ENCODE measurements at regions not wholly inside any gene's neighbourhood (a gene's known extent, or its start where the extent isn't known, plus 50 kb on each side); places are given as distances from the start of the nearest gene placed in this dataset.

DNA sequence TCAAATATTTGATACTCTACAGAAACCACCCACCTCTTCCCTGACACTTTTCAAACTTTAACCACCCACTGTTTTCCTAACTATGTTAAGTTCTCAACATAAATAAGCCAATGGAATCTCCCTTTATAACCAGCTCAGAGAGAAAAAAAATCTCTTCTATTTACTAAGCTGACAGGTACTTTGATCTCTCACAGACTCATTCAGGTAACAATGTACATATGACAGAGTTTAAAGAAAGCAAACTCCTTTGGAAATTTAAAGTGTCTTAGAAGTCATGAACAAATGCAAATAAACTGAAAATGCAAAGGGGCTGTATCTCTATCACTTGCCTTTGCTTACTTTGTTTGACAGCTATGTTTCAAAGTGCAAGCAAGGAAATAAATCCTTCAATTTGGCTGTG lies 109.3 kb downstream of the KLF12 start:
- TF ChIP-seq, protein P1, sequence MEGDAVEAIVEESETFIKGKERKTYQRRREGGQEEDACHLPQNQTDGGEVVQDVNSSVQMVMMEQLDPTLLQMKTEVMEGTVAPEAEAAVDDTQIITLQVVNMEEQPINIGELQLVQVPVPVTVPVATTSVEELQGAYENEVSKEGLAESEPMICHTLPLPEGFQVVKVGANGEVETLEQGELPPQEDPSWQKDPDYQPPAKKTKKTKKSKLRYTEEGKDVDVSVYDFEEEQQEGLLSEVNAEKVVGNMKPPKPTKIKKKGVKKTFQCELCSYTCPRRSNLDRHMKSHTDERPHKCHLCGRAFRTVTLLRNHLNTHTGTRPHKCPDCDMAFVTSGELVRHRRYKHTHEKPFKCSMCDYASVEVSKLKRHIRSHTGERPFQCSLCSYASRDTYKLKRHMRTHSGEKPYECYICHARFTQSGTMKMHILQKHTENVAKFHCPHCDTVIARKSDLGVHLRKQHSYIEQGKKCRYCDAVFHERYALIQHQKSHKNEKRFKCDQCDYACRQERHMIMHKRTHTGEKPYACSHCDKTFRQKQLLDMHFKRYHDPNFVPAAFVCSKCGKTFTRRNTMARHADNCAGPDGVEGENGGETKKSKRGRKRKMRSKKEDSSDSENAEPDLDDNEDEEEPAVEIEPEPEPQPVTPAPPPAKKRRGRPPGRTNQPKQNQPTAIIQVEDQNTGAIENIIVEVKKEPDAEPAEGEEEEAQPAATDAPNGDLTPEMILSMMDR (IDR thresholded peaks at IDR 0.05; ENCODE audit: borderline replicate concordance, insufficient read depth, low read depth, low read length): no peak
- no peak overlapping the region for H3K4me3 ChIP-seq (ENCODE audit: low read depth, low read length)

DNA sequence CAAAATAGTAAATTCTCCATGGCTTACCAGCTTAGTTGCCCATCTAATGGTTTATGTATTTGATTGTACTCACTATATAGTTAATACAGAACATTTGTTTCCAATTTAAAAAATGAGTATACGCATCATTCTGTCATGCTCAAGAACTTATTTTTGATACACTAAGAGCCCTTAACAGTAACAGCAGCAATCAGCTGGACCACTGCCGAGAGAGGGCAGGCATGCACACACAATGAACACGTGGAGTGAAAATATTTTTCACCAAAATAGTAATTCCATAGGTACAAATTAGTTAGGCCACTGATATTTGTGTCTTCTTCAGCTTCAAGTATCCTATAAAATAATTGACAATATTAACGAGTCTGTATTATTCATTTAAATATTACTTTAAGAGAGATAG lies 109.9 kb downstream of the KLF12 start:
- no peak overlapping the region for H3K4me3 ChIP-seq (ENCODE audit: low read depth, low read length)
- TF ChIP-seq, protein P1 (IDR thresholded peaks at IDR 0.05; ENCODE audit: borderline replicate concordance, insufficient read depth, low read depth, low read length): no peak

DNA sequence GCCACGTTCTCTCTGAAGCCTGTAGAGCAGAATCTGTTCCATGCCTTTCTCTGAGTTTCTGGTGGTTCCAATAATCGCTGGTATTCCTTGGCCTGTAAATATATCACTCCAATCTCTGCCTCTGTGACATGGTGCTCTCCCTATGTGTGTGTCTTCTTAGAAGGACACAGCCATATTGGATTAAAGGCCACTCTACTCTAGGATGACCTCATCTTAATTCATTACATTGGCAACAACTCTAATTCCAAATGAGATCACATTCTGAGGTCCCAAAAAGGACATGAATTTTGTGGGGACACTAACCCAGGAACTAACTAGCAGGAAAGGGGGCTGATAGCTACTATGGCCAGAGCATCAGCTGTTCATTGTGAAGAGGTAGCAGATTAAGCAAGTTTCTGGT lies 110.7 kb downstream of the KLF12 start:
- H3K4me3 ChIP-seq (ENCODE audit: low read depth, low read length): no peak overlapping the region

DNA sequence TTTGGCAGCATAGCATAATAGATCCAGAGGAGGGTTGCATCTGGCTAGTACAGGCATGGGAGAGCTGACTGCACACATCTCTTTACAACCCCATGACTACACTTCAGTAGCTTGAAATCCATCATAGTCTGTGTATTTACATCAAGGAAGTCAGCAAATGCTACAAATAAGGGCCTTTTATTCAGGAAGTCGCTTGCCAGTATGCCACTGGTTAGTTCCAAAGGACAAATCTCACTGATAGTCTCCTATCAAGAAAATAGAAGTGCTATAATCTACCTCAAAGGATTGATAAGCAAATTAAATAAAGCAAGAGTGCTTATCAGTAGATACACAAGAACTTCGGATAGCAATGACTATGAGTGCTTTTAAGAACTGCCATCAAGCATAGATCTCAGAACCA lies 112.7 kb downstream of the KLF12 start:
- TF ChIP-seq, protein P1 (IDR thresholded peaks at IDR 0.05; ENCODE audit: borderline replicate concordance, insufficient read depth, low read depth, low read length): no peak
- no peak overlapping the region for H3K4me3 ChIP-seq (ENCODE audit: low read depth, low read length)

More for the DNA sequence above, 110.7 kb downstream of the KLF12 start:
- TF ChIP-seq, protein P1 (IDR thresholded peaks at IDR 0.05; ENCODE audit: borderline replicate concordance, insufficient read depth, low read depth, low read length): no peak

DNA sequence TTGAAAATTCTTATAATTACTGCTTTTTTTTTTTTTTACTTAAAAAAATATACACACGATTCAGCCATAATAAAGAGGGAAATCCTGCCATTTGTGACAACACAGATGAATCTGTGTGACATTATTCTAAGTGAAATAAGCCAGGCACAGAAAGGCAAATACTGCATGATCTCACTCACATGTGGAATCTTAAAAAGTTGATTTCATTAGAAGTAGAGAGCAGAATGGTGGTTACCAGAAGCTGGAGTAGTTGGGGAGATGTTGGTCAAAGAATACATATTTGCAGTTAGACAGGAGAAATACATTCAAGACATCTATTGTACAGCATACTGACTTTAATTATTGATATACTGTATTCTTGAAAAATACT lies 116.2 kb downstream of the KLF12 start:
- TF ChIP-seq, protein P1 (IDR thresholded peaks at IDR 0.05; ENCODE audit: borderline replicate concordance, insufficient read depth, low read depth, low read length): no peak
- no peak overlapping the region for H3K4me3 ChIP-seq (ENCODE audit: low read depth, low read length)

DNA sequence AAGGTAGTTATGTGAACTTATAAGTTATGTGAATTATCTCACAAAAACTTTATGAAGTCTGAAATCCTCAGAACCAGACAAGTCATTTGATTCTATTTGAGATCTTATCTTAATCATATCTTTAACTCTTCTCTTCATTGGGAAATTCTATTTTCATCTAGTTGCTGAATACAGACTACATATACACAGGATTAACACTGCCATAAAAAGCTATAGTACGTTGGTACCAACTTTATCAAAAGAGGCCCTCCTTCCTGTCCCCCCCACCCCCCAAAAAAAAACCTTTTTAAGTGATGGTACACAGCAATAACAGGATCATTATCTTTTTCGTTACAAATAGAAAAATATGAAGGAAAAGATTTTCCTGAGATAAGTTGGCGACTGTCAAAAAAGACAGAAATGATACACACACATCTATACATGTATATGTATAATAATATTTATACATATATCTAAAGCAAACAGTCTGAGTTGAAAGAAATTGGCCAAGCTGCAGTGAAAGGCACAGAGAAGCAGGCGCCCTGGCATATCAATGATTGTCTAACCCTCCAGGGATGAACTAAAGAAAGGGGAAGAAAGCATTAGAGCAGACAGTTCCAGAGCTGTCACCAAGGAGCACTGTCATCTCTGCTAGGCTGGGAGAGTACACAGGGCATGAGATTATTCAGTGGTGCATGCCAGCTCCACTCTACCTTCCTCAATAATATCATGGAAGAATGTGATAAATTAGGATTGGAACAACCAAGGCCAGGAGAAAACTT lies 116.7 kb downstream of the KLF12 start:
- TF ChIP-seq, protein P1 (IDR thresholded peaks at IDR 0.05; ENCODE audit: borderline replicate concordance, insufficient read depth, low read depth, low read length): no peak
- H3K4me3 ChIP-seq (ENCODE audit: low read depth, low read length): no peak overlapping the region

DNA sequence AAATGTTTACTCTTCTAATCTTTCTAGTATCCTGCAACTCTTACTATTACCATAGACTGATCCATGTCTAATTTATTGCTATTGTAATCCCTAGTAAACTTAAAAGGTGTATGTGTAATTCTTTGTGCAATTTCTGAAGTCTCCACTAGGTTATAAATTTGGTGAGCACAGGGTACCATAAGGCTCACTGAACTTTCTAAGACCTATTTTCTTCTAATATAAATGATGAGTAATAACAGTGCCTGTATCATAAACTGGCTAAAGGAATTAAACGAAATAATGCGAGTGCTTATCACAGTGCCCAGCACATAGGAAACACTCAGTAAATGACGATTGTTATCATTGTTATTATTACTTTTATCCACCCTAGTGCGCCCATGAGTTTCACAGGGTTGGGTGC lies 119.1 kb downstream of the KLF12 start:
- TF ChIP-seq, protein P1 (IDR thresholded peaks at IDR 0.05; ENCODE audit: borderline replicate concordance, insufficient read depth, low read depth, low read length): no peak
- no peak overlapping the region for H3K4me3 ChIP-seq (ENCODE audit: low read depth, low read length)

All from GM12875 (cell line).